Stomach (tissue), 4 donors: ENCODE measurements at regions not wholly inside any gene's neighbourhood (a gene's known extent, or its start where the extent isn't known, plus 50 kb on each side); places are given as distances from the start of the nearest gene placed in this dataset.

Experiments
- CTCF ChIP-seq, 7 experiments: fragments of 450-650 bp in 4 of 7; fragments of 200-600 bp in 3 of 7; sonication (generic) in 3 of 7; IDR thresholded peaks; one replicate each; pipeline ENCODE4 v1.5.1; 2016 to 2019; ENCODE audit warnings: antibody characterized with exemption in 7 of 7, control low read depth in 2 of 7, mild to moderate bottlenecking in 1 of 7
- POLR2A ChIP-seq, 4 donors: fragments of 450-650 bp; IDR thresholded peaks; one replicate each; pipeline ENCODE4 v1.6.1; 2016; ENCODE audit warnings: antibody characterized with exemption in 4 of 4, control low read depth in 2 of 4, mild to moderate bottlenecking in 1 of 4, moderate library complexity in 1 of 4
- POLR2AphosphoS5 ChIP-seq, 3 donors: sonication (generic); formaldehyde crosslinking; IDR thresholded peaks; one replicate each; pipeline ENCODE4 v1.6.1; 2016; ENCODE audit warnings: antibody characterized with exemption in 3 of 3

- no peak for TF ChIP-seq CTCF (IDR thresholded peaks at IDR 0.05)
- no peak for TF ChIP-seq POLR2A (IDR thresholded peaks at IDR 0.05)
- TF ChIP-seq POLR2AphosphoS5 (IDR thresholded peaks at IDR 0.05) = no peak
Observed at GRCh38 chr3:89908711-89909213, 801.3 kb downstream of the EPHA3 start.
